ENCODE measurements at regions not wholly inside any gene's neighbourhood (a gene's known extent, or its start where the extent isn't known, plus 50 kb on each side); places are given as distances from the start of the nearest gene placed in this dataset.
"Not testable (repeated sequence)": the region's sequence is repeated elsewhere in the genome, so short reads cannot be mapped to it uniquely, and the experiment has no call there.

GRCh38 chr10:38252551-38252950, 158.4 kb downstream of the ZNF37A start:
- TF ChIP-seq, protein P1, sequence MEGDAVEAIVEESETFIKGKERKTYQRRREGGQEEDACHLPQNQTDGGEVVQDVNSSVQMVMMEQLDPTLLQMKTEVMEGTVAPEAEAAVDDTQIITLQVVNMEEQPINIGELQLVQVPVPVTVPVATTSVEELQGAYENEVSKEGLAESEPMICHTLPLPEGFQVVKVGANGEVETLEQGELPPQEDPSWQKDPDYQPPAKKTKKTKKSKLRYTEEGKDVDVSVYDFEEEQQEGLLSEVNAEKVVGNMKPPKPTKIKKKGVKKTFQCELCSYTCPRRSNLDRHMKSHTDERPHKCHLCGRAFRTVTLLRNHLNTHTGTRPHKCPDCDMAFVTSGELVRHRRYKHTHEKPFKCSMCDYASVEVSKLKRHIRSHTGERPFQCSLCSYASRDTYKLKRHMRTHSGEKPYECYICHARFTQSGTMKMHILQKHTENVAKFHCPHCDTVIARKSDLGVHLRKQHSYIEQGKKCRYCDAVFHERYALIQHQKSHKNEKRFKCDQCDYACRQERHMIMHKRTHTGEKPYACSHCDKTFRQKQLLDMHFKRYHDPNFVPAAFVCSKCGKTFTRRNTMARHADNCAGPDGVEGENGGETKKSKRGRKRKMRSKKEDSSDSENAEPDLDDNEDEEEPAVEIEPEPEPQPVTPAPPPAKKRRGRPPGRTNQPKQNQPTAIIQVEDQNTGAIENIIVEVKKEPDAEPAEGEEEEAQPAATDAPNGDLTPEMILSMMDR (IDR thresholded peaks at IDR 0.05) = not testable (repeated sequence)
- not testable (repeated sequence) for TF ChIP-seq EP300 (IDR thresholded peaks at IDR 0.05)

Data from gastroesophageal sphincter (tissue), 3 donors.